ENCODE measurements at regions not wholly inside any gene's neighbourhood (a gene's known extent, or its start where the extent isn't known, plus 50 kb on each side); places are given as distances from the start of the nearest gene placed in this dataset.

DNA sequence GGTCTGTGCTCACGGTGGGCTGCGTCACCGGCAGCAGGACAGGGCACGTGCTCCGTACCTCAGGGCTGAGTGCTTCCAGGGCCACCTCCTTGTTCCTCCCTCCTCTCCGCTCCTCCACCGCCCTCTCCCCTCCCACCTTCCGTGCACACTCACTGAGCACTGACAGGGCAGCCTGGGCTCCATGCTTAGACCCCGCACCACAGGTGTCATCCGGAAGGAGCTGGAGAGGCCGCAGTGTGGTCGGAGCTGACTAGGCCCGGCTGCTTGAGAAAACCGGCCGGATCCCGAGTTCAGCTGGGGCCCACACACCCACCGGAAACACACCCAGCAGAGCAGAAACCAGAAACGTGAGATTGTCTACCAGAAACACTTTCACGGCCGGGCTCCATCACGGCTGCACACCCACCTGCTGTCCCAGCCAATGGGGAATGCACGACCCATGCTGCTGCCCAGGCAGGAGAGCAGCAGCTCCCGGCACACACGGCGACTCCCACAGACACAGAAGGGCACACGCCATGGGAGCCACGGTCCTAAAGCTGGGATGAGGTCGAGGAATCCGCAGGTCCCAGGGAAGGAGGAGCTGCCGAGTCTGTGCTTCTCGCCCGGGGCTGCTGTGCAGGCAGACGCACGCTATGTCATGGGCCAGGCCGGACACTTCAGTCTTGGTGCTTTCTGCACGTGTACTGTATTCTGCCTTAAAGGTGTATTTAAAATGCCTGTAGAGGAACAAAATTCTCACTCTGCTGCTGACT is 55.0 kb upstream of the ZNF469 start:
- TF ChIP-seq RAD21 (IDR thresholded peaks at IDR 0.05; ENCODE audit: low read depth) (no peak), TCF12 (IDR thresholded peaks at IDR 0.05; ENCODE audit: low read depth) (peak; percentile 50; the same call in 1 of the 2 replicates), TEAD4 (IDR thresholded peaks at IDR 0.05) (0 out of 2 replicates have a peak, but pooled peaks have one; percentile 9), CEBPB (IDR thresholded peaks at IDR 0.05) (no peak), NFIC (IDR thresholded peaks at IDR 0.05) (no peak), EGR1 (IDR thresholded peaks at IDR 0.05) (no peak), TAF1 (IDR thresholded peaks at IDR 0.05; ENCODE audit: low read depth) (no peak)
- TF ChIP-seq, protein P1, sequence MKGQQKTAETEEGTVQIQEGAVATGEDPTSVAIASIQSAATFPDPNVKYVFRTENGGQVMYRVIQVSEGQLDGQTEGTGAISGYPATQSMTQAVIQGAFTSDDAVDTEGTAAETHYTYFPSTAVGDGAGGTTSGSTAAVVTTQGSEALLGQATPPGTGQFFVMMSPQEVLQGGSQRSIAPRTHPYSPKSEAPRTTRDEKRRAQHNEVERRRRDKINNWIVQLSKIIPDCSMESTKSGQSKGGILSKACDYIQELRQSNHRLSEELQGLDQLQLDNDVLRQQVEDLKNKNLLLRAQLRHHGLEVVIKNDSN (IDR thresholded peaks at IDR 0.05): no peak
- TF ChIP-seq, protein P2, sequence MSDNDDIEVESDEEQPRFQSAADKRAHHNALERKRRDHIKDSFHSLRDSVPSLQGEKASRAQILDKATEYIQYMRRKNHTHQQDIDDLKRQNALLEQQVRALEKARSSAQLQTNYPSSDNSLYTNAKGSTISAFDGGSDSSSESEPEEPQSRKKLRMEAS (IDR thresholded peaks at IDR 0.05): peak; percentile 26; the same call in 1 of the 2 replicates

DNA sequence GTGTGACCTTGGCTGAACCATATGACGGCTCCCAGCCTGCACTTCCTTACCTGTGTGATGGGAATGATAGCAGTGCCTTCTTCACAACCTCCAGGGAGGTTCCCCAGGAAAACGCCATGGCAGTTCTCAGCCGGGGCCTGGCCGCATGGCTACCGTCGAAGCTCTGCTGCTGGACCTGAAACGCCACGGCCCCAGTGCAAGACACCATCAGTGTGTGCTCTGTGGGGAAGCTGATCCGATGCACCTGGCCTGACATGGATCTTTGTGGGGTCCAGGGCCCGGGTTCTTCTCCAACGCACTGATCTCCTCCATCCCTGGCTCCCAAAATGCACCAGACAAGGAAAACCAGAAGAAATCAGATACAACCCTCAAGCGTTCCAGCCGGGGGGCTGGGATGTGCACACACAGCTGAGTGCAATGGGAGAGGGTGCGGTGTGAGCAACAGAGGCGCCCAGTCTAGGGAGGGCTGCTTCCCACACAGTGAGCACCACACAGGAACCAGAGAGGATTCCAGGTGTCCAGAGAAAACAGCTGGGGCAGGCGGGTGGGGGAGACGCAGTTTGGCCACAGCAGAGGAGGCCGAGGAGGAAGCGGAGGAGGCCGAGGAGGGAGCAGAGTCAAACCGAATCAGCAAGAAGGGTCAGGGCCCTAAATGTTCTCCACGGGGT is 54.3 kb upstream of the ZNF469 start:
- TF ChIP-seq EP300 (IDR thresholded peaks at IDR 0.05; ENCODE audit: borderline replicate concordance) (no peak), TEAD4 (IDR thresholded peaks at IDR 0.05) (no peak), EGR1 (IDR thresholded peaks at IDR 0.05) (no peak), NFIC (IDR thresholded peaks at IDR 0.05) (no peak), RAD21 (IDR thresholded peaks at IDR 0.05; ENCODE audit: low read depth) (no peak), TCF12 (IDR thresholded peaks at IDR 0.05; ENCODE audit: low read depth) (no peak), YY1 (IDR thresholded peaks at IDR 0.05; ENCODE audit: low read depth) (no peak), ZBTB7A (IDR thresholded peaks at IDR 0.05; ENCODE audit: low read depth) (no peak), TAF1 (IDR thresholded peaks at IDR 0.05; ENCODE audit: low read depth) (no peak)
- TF ChIP-seq, protein P2 (IDR thresholded peaks at IDR 0.05): no peak
- TF ChIP-seq, protein P1 (IDR thresholded peaks at IDR 0.05): no peak

DNA sequence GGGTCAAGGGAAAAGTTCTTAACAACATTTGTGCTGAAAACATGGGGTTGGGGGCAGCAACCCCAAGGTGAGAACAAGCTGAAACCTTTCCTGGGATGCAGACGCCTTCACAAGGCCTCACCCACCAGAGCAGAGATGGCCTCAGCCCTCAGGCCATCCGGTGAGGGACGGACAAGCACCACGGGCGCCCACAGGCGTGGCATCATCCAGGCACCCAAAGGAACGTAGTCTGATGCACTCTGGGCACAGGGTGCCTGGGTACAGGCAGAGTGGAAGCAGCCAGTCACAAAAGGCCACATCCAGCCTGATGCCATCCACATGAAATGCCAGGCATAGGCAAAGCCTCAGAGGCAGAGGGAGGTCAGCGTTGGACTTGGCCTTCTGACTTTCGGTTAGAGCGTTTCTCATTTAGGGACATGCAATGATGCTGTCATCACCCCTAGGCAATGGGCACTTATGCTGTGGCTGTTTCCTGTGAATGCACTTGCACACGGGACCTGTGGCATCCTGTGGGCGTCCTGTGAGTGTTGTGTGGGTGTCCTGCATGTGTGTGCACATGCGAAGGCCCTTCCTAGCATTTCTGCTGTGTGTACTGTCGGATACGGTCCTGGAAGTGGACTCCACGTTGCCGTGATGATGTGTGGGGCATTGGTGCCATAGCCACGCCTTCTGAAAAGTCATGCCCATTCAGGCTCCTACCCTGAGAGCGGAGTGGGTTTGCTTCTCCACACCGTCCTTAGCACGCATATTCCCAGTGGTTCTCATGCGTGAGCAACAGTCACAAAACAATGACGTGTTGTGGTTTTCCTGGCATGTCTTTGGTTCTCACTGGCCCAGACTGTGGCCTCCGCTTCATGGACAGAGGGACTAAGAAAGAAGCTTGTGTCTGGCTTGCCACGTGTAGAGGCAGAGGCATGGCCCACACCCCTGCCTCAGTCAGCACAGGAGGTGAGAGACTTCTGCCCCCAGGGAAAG is 52.7 kb upstream of the ZNF469 start:
- TF ChIP-seq TAF1 (IDR thresholded peaks at IDR 0.05; ENCODE audit: low read depth) (no peak), TEAD4 (IDR thresholded peaks at IDR 0.05) (no peak), TCF12 (IDR thresholded peaks at IDR 0.05; ENCODE audit: low read depth) (no peak), FOXM1 (IDR thresholded peaks at IDR 0.05; ENCODE audit: borderline replicate concordance, low read depth) (no peak), RAD21 (IDR thresholded peaks at IDR 0.05; ENCODE audit: low read depth) (no peak), CREB1 (IDR thresholded peaks at IDR 0.05; ENCODE audit: low read depth) (no peak), EGR1 (IDR thresholded peaks at IDR 0.05) (no peak), YY1 (IDR thresholded peaks at IDR 0.05; ENCODE audit: low read depth) (no peak), CEBPB (IDR thresholded peaks at IDR 0.05) (no peak), EP300 (IDR thresholded peaks at IDR 0.05; ENCODE audit: borderline replicate concordance) (no peak), ZBTB7A (IDR thresholded peaks at IDR 0.05; ENCODE audit: low read depth) (no peak), NFIC (IDR thresholded peaks at IDR 0.05) (no peak)
- TF ChIP-seq, protein P3, sequence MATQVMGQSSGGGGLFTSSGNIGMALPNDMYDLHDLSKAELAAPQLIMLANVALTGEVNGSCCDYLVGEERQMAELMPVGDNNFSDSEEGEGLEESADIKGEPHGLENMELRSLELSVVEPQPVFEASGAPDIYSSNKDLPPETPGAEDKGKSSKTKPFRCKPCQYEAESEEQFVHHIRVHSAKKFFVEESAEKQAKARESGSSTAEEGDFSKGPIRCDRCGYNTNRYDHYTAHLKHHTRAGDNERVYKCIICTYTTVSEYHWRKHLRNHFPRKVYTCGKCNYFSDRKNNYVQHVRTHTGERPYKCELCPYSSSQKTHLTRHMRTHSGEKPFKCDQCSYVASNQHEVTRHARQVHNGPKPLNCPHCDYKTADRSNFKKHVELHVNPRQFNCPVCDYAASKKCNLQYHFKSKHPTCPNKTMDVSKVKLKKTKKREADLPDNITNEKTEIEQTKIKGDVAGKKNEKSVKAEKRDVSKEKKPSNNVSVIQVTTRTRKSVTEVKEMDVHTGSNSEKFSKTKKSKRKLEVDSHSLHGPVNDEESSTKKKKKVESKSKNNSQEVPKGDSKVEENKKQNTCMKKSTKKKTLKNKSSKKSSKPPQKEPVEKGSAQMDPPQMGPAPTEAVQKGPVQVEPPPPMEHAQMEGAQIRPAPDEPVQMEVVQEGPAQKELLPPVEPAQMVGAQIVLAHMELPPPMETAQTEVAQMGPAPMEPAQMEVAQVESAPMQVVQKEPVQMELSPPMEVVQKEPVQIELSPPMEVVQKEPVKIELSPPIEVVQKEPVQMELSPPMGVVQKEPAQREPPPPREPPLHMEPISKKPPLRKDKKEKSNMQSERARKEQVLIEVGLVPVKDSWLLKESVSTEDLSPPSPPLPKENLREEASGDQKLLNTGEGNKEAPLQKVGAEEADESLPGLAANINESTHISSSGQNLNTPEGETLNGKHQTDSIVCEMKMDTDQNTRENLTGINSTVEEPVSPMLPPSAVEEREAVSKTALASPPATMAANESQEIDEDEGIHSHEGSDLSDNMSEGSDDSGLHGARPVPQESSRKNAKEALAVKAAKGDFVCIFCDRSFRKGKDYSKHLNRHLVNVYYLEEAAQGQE (IDR thresholded peaks at IDR 0.05; ENCODE audit: low read depth): no peak
- TF ChIP-seq, protein P1 (IDR thresholded peaks at IDR 0.05): no peak
- TF ChIP-seq, protein P2 (IDR thresholded peaks at IDR 0.05): no peak

DNA sequence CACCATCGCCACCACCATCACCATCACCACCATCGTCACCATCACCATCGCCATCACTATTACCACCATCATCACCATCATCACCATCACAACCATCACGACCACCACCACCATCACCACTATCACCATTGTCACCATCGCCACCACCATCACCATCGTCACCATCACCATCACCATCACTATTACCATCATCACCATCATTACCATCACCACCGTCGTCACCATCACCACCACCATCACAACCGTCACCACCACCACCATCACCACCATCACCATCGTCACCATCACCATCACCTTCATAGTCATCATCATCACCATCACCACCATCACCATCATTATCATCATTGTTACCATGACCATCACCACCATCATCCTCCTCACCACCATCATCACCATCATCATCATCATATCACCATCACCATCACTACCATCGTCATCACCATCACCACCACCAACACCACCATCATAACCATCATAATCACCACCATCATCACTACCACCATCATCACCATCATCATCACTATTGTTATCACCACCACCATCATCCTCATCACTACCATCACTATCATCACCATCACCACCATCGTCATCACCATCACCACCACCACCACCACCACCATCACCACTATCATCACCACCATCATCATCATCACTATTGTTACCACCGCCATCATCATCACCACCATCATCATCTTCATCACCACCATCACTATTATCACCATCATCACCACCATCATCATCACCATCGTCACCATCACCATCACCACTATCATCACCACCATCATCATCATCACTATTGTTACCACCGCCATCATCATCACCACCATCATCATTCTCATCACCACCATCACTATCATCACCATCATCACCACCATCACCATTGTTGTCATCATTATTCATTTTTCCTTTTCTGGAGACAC is 51.5 kb upstream of the ZNF469 start:
- TF ChIP-seq, protein P2 (IDR thresholded peaks at IDR 0.05): no peak
- TF ChIP-seq NFIC (IDR thresholded peaks at IDR 0.05): no peak
- no peak for TF ChIP-seq RAD21 (IDR thresholded peaks at IDR 0.05; ENCODE audit: low read depth)
- no peak for TF ChIP-seq ZBTB7A (IDR thresholded peaks at IDR 0.05; ENCODE audit: low read depth)
- TF ChIP-seq CREB1 (IDR thresholded peaks at IDR 0.05; ENCODE audit: low read depth): no peak
- TF ChIP-seq, protein P3 (IDR thresholded peaks at IDR 0.05; ENCODE audit: low read depth): no peak
- no peak for TF ChIP-seq EGR1 (IDR thresholded peaks at IDR 0.05)
- no peak for TF ChIP-seq TCF12 (IDR thresholded peaks at IDR 0.05; ENCODE audit: low read depth)
- no peak for TF ChIP-seq EP300 (IDR thresholded peaks at IDR 0.05; ENCODE audit: borderline replicate concordance)
- TF ChIP-seq TEAD4 (IDR thresholded peaks at IDR 0.05): no peak
- TF ChIP-seq FOXM1 (IDR thresholded peaks at IDR 0.05; ENCODE audit: borderline replicate concordance, low read depth): no peak
- no peak for TF ChIP-seq YY1 (IDR thresholded peaks at IDR 0.05; ENCODE audit: low read depth)
- TF ChIP-seq, protein P1 (IDR thresholded peaks at IDR 0.05): no peak
- TF ChIP-seq CEBPB (IDR thresholded peaks at IDR 0.05): no peak
- no peak for TF ChIP-seq TAF1 (IDR thresholded peaks at IDR 0.05; ENCODE audit: low read depth)

Measured in Ishikawa (cell line).